CD4-positive, CD25-positive, alpha-beta regulatory T cell (primary cell): ENCODE measurements at regions not wholly inside any gene's neighbourhood (a gene's known extent, or its start where the extent isn't known, plus 50 kb on each side); places are given as distances from the start of the nearest gene placed in this dataset.

Experiments
- ATAC-seq, 2 donors: fragments of 150-1000 bp; cut with Tn5 transposase; one replicate each; pipeline ENCODE4 v1.10.0; 2021; ENCODE audit warnings: low read depth in 2 of 2, moderate number of reproducible peaks in 2 of 2, moderate library complexity in 1 of 2
- DNase-seq, 3 donors: peaks; one replicate each; pipeline versions ENCODE4 v3.0.0 to v3.0.0-alpha.2; 2012 to 2022; ENCODE audit warnings: mixed read lengths in 1 of 3
- H3K27ac ChIP-seq: one replicate; pipeline ENCODE4 v1.7.0; 2013; ENCODE audit warnings: mild to moderate bottlenecking, low read length; ENCODE audit not compliant: insufficient read depth, poor library complexity, severe bottlenecking
- H3K27me3 ChIP-seq: one replicate; pipeline ENCODE4 v1.7.0; 2013; ENCODE audit warnings: low read length; ENCODE audit not compliant: control insufficient read depth, insufficient read depth
- H3K36me3 ChIP-seq: one replicate; pipeline ENCODE4 v1.7.0; 2013; ENCODE audit warnings: mild to moderate bottlenecking, low read length, moderate library complexity; ENCODE audit not compliant: control insufficient read depth, insufficient read depth
- H3K4me1 ChIP-seq: 2 replicates; pipeline ENCODE4 v1.7.0; 2013; ENCODE audit warnings: mild to moderate bottlenecking, low read length; ENCODE audit not compliant: insufficient read depth, control insufficient read depth, poor library complexity, severe bottlenecking
- H3K4me3 ChIP-seq: one replicate; pipeline ENCODE4 v1.7.0; 2013; ENCODE audit warnings: low read depth, mild to moderate bottlenecking, low read length, moderate library complexity
- H3K9me3 ChIP-seq, 2 experiments: 1 replicate in 1 of 2; 2 replicates in 1 of 2; pipeline ENCODE4 v1.7.0; 2013; ENCODE audit warnings: low read length in 2 of 2, mild to moderate bottlenecking in 1 of 2, moderate library complexity in 1 of 2; ENCODE audit not compliant: control insufficient read depth in 2 of 2
- H3K27ac Mint-ChIP-seq, 3 donors: one replicate each; pipeline ENCODE4 v1.8.0; 2020 to 2022; ENCODE audit warnings: mild to moderate bottlenecking in 3 of 3, mixed read lengths in 3 of 3, moderate library complexity in 2 of 3
- H3K27me3 Mint-ChIP-seq: one replicate; pipeline ENCODE4 v1.8.0; 2022; ENCODE audit warnings: mild to moderate bottlenecking, mixed read lengths
- H3K36me3 Mint-ChIP-seq: one replicate; pipeline ENCODE4 v1.8.0; 2020; ENCODE audit warnings: mixed read lengths
- H3K4me1 Mint-ChIP-seq, 4 donors: one replicate each; pipeline ENCODE4 v1.8.0; 2020 to 2022; ENCODE audit warnings: mixed read lengths in 4 of 4, mild to moderate bottlenecking in 1 of 4
- H3K4me3 Mint-ChIP-seq, 4 donors: one replicate each; pipeline ENCODE4 v1.8.0; 2020 to 2022; ENCODE audit warnings: mild to moderate bottlenecking in 4 of 4, mixed read lengths in 4 of 4, moderate library complexity in 3 of 4
- H3K9me3 Mint-ChIP-seq, 7 donors: one replicate each; pipeline ENCODE4 v1.8.0; 2020 to 2022; ENCODE audit warnings: mixed read lengths in 7 of 7, mild to moderate bottlenecking in 3 of 7, moderate library complexity in 2 of 7

GRCh38 chr5:100731768-100732167 lies 171.3 kb downstream of the ST8SIA4 start:
- Mint-ChIP-seq H3K4me1 (peaks cover 7 to 17% (median 12%) of the 10 kb centered on the region in 4 donors), H3K4me3 (peak overlapping the region; percentile 12 to 80 (median 48)), H3K27me3 (no peaks in the 10 kb centered on the region), H3K27ac (peak overlapping the region; percentile 15 to 62 (median 47)), H3K36me3 (no peaks in the 10 kb centered on the region), H3K9me3 (peaks cover 0 to 2% (median 0%) of the 10 kb centered on the region in 7 donors)
- no peaks in the 10 kb centered on the region for H3K9me3 ChIP-seq
- peak overlapping the region; percentile 61 for H3K27ac ChIP-seq
- peak overlapping the region; percentile 86 for H3K4me3 ChIP-seq
- H3K27me3 ChIP-seq, result no peaks in the 10 kb centered on the region
- H3K4me1 ChIP-seq, result peaks cover 11% of the 10 kb centered on the region
- ATAC-seq, result peak; percentile 83 to 91
- DNase-seq, result peak in 2 of 3 donors; percentile 52 to 80
- H3K36me3 ChIP-seq, result no peaks in the 10 kb centered on the region

GRCh38 chr5:100746730-100747129 lies 156.4 kb downstream of the ST8SIA4 start:
- no peak overlapping the region for H3K27ac Mint-ChIP-seq

GRCh38 chr5:100749771-100750284 lies 153.3 kb downstream of the ST8SIA4 start:
- ATAC-seq, result no peak
- H3K9me3 ChIP-seq, result no peaks in the 10 kb centered on the region
- Mint-ChIP-seq H3K36me3 (no peaks in the 10 kb centered on the region), H3K4me1 (peaks cover 5 to 8% (median 7%) of the 10 kb centered on the region in 4 donors), H3K27ac (no peak overlapping the region), H3K9me3 (peaks cover 0 to 1% (median 0%) of the 10 kb centered on the region in 7 donors), H3K27me3 (no peaks in the 10 kb centered on the region), H3K4me3 (no peak overlapping the region)
- H3K4me1 ChIP-seq, result no peaks in the 10 kb centered on the region
- DNase-seq, result no peak
- H3K27ac ChIP-seq, result no peak overlapping the region
- no peaks in the 10 kb centered on the region for H3K27me3 ChIP-seq
- H3K36me3 ChIP-seq, result no peaks in the 10 kb centered on the region
- H3K4me3 ChIP-seq, result no peak overlapping the region

More at GRCh38 chr5:100746730-100747129, 156.4 kb downstream of the ST8SIA4 start:
- peak overlapping the region in 1 of 4 donors; percentile 52 for H3K4me3 Mint-ChIP-seq
- Histone ChIP-seq H3K4me3 (peak overlapping the region; percentile 9), H3K36me3 (no peaks in the 10 kb centered on the region), H3K4me1 (no peaks in the 10 kb centered on the region), H3K27ac (no peak overlapping the region), H3K27me3 (no peaks in the 10 kb centered on the region), H3K9me3 (no peaks in the 10 kb centered on the region)
- H3K36me3 Mint-ChIP-seq, result no peaks in the 10 kb centered on the region
- DNase-seq (peak in 1 of 3 donors; percentile 20), ATAC-seq (no peak)
- H3K27me3 Mint-ChIP-seq, result no peaks in the 10 kb centered on the region
- peaks cover 5 to 8% (median 7%) of the 10 kb centered on the region in 4 donors for H3K4me1 Mint-ChIP-seq
- peaks cover 0 to 1% (median 0%) of the 10 kb centered on the region in 7 donors for H3K9me3 Mint-ChIP-seq

- H3K27ac Mint-ChIP-seq, result no peak overlapping the region
- peaks cover 0 to 5% (median 0%) of the 10 kb centered on the region in 7 donors for H3K9me3 Mint-ChIP-seq
- no peaks in the 10 kb centered on the region for H3K9me3 ChIP-seq
- no peaks in the 10 kb centered on the region for H3K27me3 Mint-ChIP-seq
- no peaks in the 10 kb centered on the region for H3K36me3 ChIP-seq
- H3K27ac ChIP-seq, result no peak overlapping the region
- H3K4me3 Mint-ChIP-seq, result no peak overlapping the region
- DNase-seq, result no peak
- H3K4me1 Mint-ChIP-seq, result peaks cover 0 to 4% (median 0%) of the 10 kb centered on the region in 4 donors
- H3K4me3 ChIP-seq, result no peak overlapping the region
- H3K36me3 Mint-ChIP-seq, result no peaks in the 10 kb centered on the region
- no peak for ATAC-seq
- H3K4me1 ChIP-seq, result no peaks in the 10 kb centered on the region
- H3K27me3 ChIP-seq, result no peaks in the 10 kb centered on the region
These were observed 147.6 kb downstream of the ST8SIA4 start for GRCh38 chr5:100755435-100755834.
